ENCODE measurements at regions not wholly inside any gene's neighbourhood (a gene's known extent, or its start where the extent isn't known, plus 50 kb on each side); places are given as distances from the start of the nearest gene placed in this dataset.

- TF ChIP-seq ZBTB7A (IDR thresholded peaks at IDR 0.05; ENCODE audit: low read depth) (no peak), RAD21 (IDR thresholded peaks at IDR 0.05; ENCODE audit: low read depth) (no peak), CEBPB (IDR thresholded peaks at IDR 0.05) (no peak), CREB1 (IDR thresholded peaks at IDR 0.05; ENCODE audit: low read depth) (no peak), TEAD4 (IDR thresholded peaks at IDR 0.05) (no peak), MAX (IDR thresholded peaks at IDR 0.05) (no peak), EP300 (IDR thresholded peaks at IDR 0.05; ENCODE audit: borderline replicate concordance) (no peak), FOXM1 (IDR thresholded peaks at IDR 0.05; ENCODE audit: borderline replicate concordance, low read depth) (no peak), NFIC (IDR thresholded peaks at IDR 0.05) (no peak), YY1 (IDR thresholded peaks at IDR 0.05; ENCODE audit: low read depth) (no peak), TAF1 (IDR thresholded peaks at IDR 0.05; ENCODE audit: low read depth) (no peak), USF1 (IDR thresholded peaks at IDR 0.05) (no peak), EGR1 (IDR thresholded peaks at IDR 0.05) (no peak), REST (IDR thresholded peaks at IDR 0.05; ENCODE audit: low read depth) (no peak), TCF12 (IDR thresholded peaks at IDR 0.05; ENCODE audit: low read depth) (no peak)
Observed at GRCh38 chrX:93598076-93598475, 75.3 kb downstream of the NAP1L3 start.

GRCh38 chrX:93594780-93595179 is 78.6 kb downstream of the NAP1L3 start:
- TF ChIP-seq MAX (IDR thresholded peaks at IDR 0.05) (no peak), YY1 (IDR thresholded peaks at IDR 0.05; ENCODE audit: low read depth) (no peak), USF1 (IDR thresholded peaks at IDR 0.05) (no peak), CREB1 (IDR thresholded peaks at IDR 0.05; ENCODE audit: low read depth) (no peak), RAD21 (IDR thresholded peaks at IDR 0.05; ENCODE audit: low read depth) (no peak), EP300 (IDR thresholded peaks at IDR 0.05; ENCODE audit: borderline replicate concordance) (no peak), FOXM1 (IDR thresholded peaks at IDR 0.05; ENCODE audit: borderline replicate concordance, low read depth) (no peak), TEAD4 (IDR thresholded peaks at IDR 0.05) (no peak), ZBTB7A (IDR thresholded peaks at IDR 0.05; ENCODE audit: low read depth) (no peak), CEBPB (IDR thresholded peaks at IDR 0.05) (no peak), TAF1 (IDR thresholded peaks at IDR 0.05; ENCODE audit: low read depth) (no peak), REST (IDR thresholded peaks at IDR 0.05; ENCODE audit: low read depth) (no peak)

- no peak for TF ChIP-seq RAD21 (IDR thresholded peaks at IDR 0.05; ENCODE audit: low read depth)
- no peak for TF ChIP-seq YY1 (IDR thresholded peaks at IDR 0.05; ENCODE audit: low read depth)
- no peak for TF ChIP-seq EGR1 (IDR thresholded peaks at IDR 0.05)
- TF ChIP-seq TAF1 (IDR thresholded peaks at IDR 0.05; ENCODE audit: low read depth): no peak
Observed at GRCh38 chrX:93593966-93594365, 79.4 kb downstream of the NAP1L3 start.

GRCh38 chrX:93591398-93591797 is 82.0 kb downstream of the NAP1L3 start:
- no peak for TF ChIP-seq TAF1 (IDR thresholded peaks at IDR 0.05; ENCODE audit: low read depth)
- no peak for TF ChIP-seq ZBTB7A (IDR thresholded peaks at IDR 0.05; ENCODE audit: low read depth)
- no peak for TF ChIP-seq MAX (IDR thresholded peaks at IDR 0.05)
- TF ChIP-seq EP300 (IDR thresholded peaks at IDR 0.05; ENCODE audit: borderline replicate concordance): no peak
- no peak for TF ChIP-seq TCF12 (IDR thresholded peaks at IDR 0.05; ENCODE audit: low read depth)
- no peak for TF ChIP-seq CREB1 (IDR thresholded peaks at IDR 0.05; ENCODE audit: low read depth)
- no peak for TF ChIP-seq USF1 (IDR thresholded peaks at IDR 0.05)
- TF ChIP-seq NFIC (IDR thresholded peaks at IDR 0.05): no peak
- TF ChIP-seq EGR1 (IDR thresholded peaks at IDR 0.05): no peak
- no peak for TF ChIP-seq TEAD4 (IDR thresholded peaks at IDR 0.05)
- TF ChIP-seq RAD21 (IDR thresholded peaks at IDR 0.05; ENCODE audit: low read depth): no peak
- TF ChIP-seq YY1 (IDR thresholded peaks at IDR 0.05; ENCODE audit: low read depth): no peak
- no peak for TF ChIP-seq FOXM1 (IDR thresholded peaks at IDR 0.05; ENCODE audit: borderline replicate concordance, low read depth)
- no peak for TF ChIP-seq REST (IDR thresholded peaks at IDR 0.05; ENCODE audit: low read depth)
- TF ChIP-seq CEBPB (IDR thresholded peaks at IDR 0.05): no peak
